Panc1 (cell line): ENCODE measurements at regions not wholly inside any gene's neighbourhood (a gene's known extent, or its start where the extent isn't known, plus 50 kb on each side); places are given as distances from the start of the nearest gene placed in this dataset.

Source experiments
- ATAC-seq: fragments of 200-7000 bp; cut with Tn5 transposase; 2 replicates; pipeline ENCODE4 v1.9.1; 2020; ENCODE audit warnings: mild to moderate bottlenecking, moderate library complexity
- BruUV-seq: library from RNA; stranded (reverse); fragments of 400-500 nt; replicated peaks from 2 replicates; lab custom pipeline; 2021; lab: Mats Ljungman, UMichigan
- CTCF ChIA-PET: fragments of 300-600 bp; sonication (Branson Sonifier 250); formaldehyde crosslinking; loops from one replicate; lab custom pipeline; 2022; ENCODE audit warnings: antibody characterized with exemption; lab: Charles Lee
- POLR2A ChIA-PET: fragments of 300-600 bp; sonication (Branson Sonifier 250); formaldehyde crosslinking; loops from one replicate; lab custom pipeline; 2022; ENCODE audit warnings: antibody characterized with exemption; lab: Charles Lee
- DNase-seq: peaks from one replicate; pipeline ENCODE4 v3.0.0-alpha.2; 2010; ENCODE audit warnings: low read depth, low spot score
- H3K27ac ChIP-seq: 2 replicates; pipeline ENCODE4 v1.5.1; 2011; ENCODE audit warnings: mild to moderate bottlenecking, low read length, inconsistent platforms
- H3K27me3 ChIP-seq: fragments of 200-500 bp; sonication (Bioruptor generic); 2 replicates; pipeline ENCODE4 v1.6.0; 2014; ENCODE audit warnings: low read length, inconsistent platforms; ENCODE audit not compliant: control insufficient read depth, insufficient read depth
- H3K36me3 ChIP-seq: fragments of 200-500 bp; sonication (Bioruptor generic); 2 replicates; pipeline ENCODE4 v1.5.1; 2014; ENCODE audit warnings: inconsistent platforms, mild to moderate bottlenecking, low read length, moderate library complexity; ENCODE audit not compliant: control insufficient read depth, insufficient read depth
- H3K4me1 ChIP-seq: 2 replicates; pipeline ENCODE4 v1.5.1; 2011; ENCODE audit warnings: inconsistent platforms, mild to moderate bottlenecking, low read length, moderate library complexity; ENCODE audit not compliant: control insufficient read depth, insufficient read depth
- H3K4me3 ChIP-seq, 2 experiments: 2 replicates each; pipeline ENCODE4 v1.5.1; 2011 to 2012; ENCODE audit warnings: low read depth in 2 of 2, low read length in 2 of 2, mild to moderate bottlenecking in 2 of 2, inconsistent platforms in 1 of 2, moderate library complexity in 1 of 2
- H3K9me3 ChIP-seq: fragments of 200-500 bp; sonication (Bioruptor generic); 2 replicates; pipeline ENCODE4 v1.5.1; 2014; ENCODE audit warnings: low read depth, mild to moderate bottlenecking, inconsistent platforms, low read length, moderate library complexity; ENCODE audit not compliant: control insufficient read depth, insufficient read depth
- CTCF ChIP-seq: fragments of 450-650 bp; IDR thresholded peaks from 2 replicates; pipeline ENCODE4 v1.5.1; 2017; ENCODE audit warnings: mild to moderate bottlenecking
- POLR2AphosphoS5 ChIP-seq: IDR thresholded peaks from 2 replicates; pipeline ENCODE4 v1.6.1; 2012; ENCODE audit warnings: mild to moderate bottlenecking, low read depth, low read length, moderate library complexity
- REST ChIP-seq, 2 experiments: IDR thresholded peaks; 2 replicates each; pipeline ENCODE4 v1.6.1; 2011 to 2012; ENCODE audit warnings: low read depth in 2 of 2, control low read depth in 1 of 2, low read length in 1 of 2, mild to moderate bottlenecking in 1 of 2, moderate library complexity in 1 of 2; ENCODE audit not compliant: insufficient read depth in 1 of 2
- SIN3A ChIP-seq: IDR thresholded peaks from 2 replicates; pipeline ENCODE4 v1.6.1; 2012; ENCODE audit warnings: low read depth, mild to moderate bottlenecking, low read length, moderate library complexity, borderline replicate concordance; ENCODE audit not compliant: insufficient read depth
- in situ Hi-C: cut with HindIII; loops from 2 replicates; pipeline ENCODE4 v1.10.0; 2016; ENCODE audit warnings: low sequenced_read_pairs, low pct_unique_long_range_greater_than_20kb
- intact Hi-C: fragments of 100-400 bp; cut with micrococcal nuclease; formaldehyde crosslinking; loops from one replicate; pipeline ENCODE4 v1.10.0; 2022; ENCODE audit not compliant: unreplicated experiment

- intact Hi-C loops (loop anchor here (5.0 kb wide), 1 partner anchor 163 kb away; no protein-coding TSS in a partner anchor), in situ Hi-C loops (no loop called here)
- CTCF ChIA-PET = interaction anchor here (0.7 kb wide), 1 partner anchor 13 kb away, joined by 11 read pairs; no protein-coding TSS in a partner anchor
- peaks cover 8% of the 10 kb centered on the region for H3K4me1 ChIP-seq
- no peaks in the 10 kb centered on the region for H3K9me3 ChIP-seq
- no peaks in the 10 kb centered on the region for H3K36me3 ChIP-seq
- no peak overlapping the region for H3K4me3 ChIP-seq
- DNase-seq (no peak), ATAC-seq (no peak)
- peaks cover 5% of the 10 kb centered on the region; the same call in 1 of the 2 replicates for H3K27me3 ChIP-seq
- no TSS peak for BruUV-seq
- H3K27ac ChIP-seq = no peak overlapping the region
- POLR2A ChIA-PET = interaction anchor here (0.6 kb wide), 1 partner anchor 280 kb away, joined by 4 read pairs; no protein-coding TSS in a partner anchor
- TF ChIP-seq SIN3A = no peak
Measured at GRCh38 chr7:26504411-26505120, 212.9 kb downstream of the SNX10 start.

GRCh38 chr7:26506196-26506595 lies 214.5 kb downstream of the SNX10 start:
- no peak for TF ChIP-seq POLR2AphosphoS5
- no peak for TF ChIP-seq CTCF
- ATAC-seq = no peak
- ChIA-PET CTCF (interaction anchor here (0.5 to 0.6 kb wide), 2 partner anchors 97 to 129 kb away, joined by 3 to 7 read pairs; no protein-coding TSS in a partner anchor), POLR2A (interaction anchor here (0.6 kb wide), 1 partner anchor 60 kb away, joined by 5 read pairs; no protein-coding TSS in a partner anchor)
- Histone ChIP-seq H3K4me1 (peaks cover 8% of the 10 kb centered on the region), H3K9me3 (no peaks in the 10 kb centered on the region), H3K27ac (no peak overlapping the region), H3K4me3 (no peak overlapping the region), H3K27me3 (peaks cover 5% of the 10 kb centered on the region; the same call in 1 of the 2 replicates), H3K36me3 (no peaks in the 10 kb centered on the region)
- in situ Hi-C loops (no loop called here), intact Hi-C loops (no loop called here)
- BruUV-seq = no TSS peak
- no peak for DNase-seq

- intact Hi-C loops = no loop called here
- H3K27ac ChIP-seq = no peak overlapping the region
- H3K27me3 ChIP-seq = peaks cover 4% of the 10 kb centered on the region; the same call in 1 of the 2 replicates
- no peaks in the 10 kb centered on the region for H3K9me3 ChIP-seq
- ChIA-PET POLR2A (no interaction called here), CTCF (no interaction called here)
- TF ChIP-seq REST (IDR thresholded peaks at IDR 0.05; ENCODE audit: insufficient read depth in 1 of 2, low read depth in 2 of 2, low read length in 1 of 2) = no peak
- TF ChIP-seq CTCF = no peak; the same call in 1 of the 2 replicates
- H3K4me1 ChIP-seq = peaks cover 8% of the 10 kb centered on the region
- no peak for DNase-seq
- in situ Hi-C loops = no loop called here
- H3K4me3 ChIP-seq = no peak overlapping the region
- no peak for ATAC-seq
- no TSS peak for BruUV-seq
- no peaks in the 10 kb centered on the region for H3K36me3 ChIP-seq
Measured at GRCh38 chr7:26507108-26507987, 215.7 kb downstream of the SNX10 start.
